ENCODE measurements at regions not wholly inside any gene's neighbourhood (a gene's known extent, or its start where the extent isn't known, plus 50 kb on each side); places are given as distances from the start of the nearest gene placed in this dataset.

DNA sequence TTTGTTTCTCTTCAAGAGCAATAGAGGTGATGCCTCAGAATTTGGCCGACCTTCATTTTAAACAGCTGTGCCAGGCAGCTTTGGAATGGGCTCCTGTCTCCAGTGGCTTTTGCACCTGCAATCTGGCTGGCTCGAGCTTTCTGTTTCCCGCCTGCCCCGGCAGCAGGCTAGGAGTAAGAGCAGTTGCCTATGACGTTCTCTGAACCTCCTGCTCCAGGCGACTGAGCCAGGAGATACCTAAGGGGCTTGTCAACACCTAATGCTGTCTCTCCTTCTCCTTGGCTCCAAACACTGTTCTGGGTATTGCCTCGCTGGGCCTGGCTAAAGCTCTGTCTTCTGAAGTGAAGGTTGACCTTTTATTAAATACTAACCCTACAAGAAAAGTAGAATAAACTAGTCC is 229.9 kb downstream of the LRRN1 start:
- DNase-seq (ENCODE audit: low read depth), result no peak

- no peak for DNase-seq (ENCODE audit: low read depth)
Observed at GRCh38 chr3:4030624-4031023, 231.4 kb downstream of the LRRN1 start.

DNA sequence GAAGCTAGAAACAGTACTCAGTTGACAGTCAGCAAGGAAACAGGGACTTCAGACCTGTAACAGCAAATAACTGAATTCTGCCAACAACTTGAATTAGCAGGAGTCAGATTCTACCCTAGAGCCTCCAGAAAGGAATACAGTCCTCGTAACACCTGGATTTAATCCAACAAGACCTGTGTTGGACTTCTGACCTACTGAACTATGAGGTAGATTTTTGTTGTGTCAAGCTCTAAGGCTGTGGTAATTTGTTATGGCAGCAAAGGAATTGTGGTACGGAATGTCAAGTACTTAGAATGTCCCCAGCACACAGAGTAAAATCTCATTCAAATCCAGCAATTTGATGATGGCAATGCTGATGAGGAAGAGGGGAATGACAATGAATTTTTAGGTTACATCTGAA is 234.1 kb downstream of the LRRN1 start:
- no peak for DNase-seq (ENCODE audit: low read depth)

DNA sequence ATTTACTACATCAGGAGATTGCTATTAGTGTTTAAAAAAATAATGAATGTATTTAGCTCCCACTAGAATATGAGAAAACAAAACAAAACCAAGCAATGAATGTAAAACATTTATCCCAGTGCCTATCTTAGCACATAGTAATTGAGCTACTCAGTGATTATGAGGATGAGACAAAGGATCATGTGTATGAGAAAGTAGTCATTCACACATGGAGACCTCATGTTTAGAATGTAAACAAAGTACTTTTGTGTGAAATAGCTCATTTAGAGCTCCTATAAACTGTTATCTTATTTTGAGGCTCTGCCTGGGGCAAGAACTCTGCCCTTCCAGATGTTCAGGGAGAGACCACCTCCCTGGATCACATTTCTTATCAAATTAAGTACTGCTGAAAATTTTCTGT is 236.8 kb downstream of the LRRN1 start:
- no peak for DNase-seq (ENCODE audit: low read depth)

DNA sequence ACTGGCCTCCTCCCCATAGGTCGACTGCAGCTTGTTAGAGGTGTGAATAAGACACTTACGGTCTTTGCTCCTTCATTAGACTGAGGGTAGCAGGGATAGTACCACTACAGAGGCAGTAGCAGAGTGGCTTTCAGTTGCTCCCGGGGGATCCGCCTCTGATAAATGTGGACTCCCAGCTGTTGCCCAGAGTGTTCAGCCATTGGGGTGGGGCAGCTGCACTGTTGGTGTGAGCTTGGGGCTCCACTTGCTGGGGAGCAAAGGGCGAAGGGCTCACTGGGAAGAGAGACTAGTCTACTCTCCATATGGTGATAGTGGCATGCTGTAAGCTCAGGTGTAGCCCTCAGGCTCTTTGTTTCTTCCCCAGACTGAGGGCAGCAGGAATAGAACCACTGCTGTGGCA is 239.1 kb downstream of the LRRN1 start:
- DNase-seq (ENCODE audit: low read depth), result no peak

DNA sequence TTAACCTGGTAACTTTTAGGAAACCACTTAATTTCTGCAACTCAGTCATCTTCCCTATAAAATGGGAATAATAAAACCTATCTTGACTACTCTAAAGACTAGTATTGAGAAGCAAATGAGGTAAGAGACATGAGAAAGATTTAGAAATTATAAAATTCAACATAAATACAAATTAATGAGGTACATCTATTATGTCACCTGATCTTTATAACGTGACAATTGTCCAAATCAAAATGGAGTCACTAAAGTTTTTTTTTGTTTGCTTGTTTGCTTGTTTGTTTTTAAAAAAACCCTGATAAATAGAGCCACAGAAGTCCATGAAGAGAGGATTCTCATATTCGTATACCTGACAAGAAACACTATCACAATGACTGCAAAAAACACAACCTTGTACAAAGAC is 242.8 kb downstream of the LRRN1 start:
- no peak for DNase-seq (ENCODE audit: low read depth)

GRCh38 chr3:4042869-4043268 is 243.6 kb downstream of the LRRN1 start:
- DNase-seq (ENCODE audit: low read depth), result no peak

DNA sequence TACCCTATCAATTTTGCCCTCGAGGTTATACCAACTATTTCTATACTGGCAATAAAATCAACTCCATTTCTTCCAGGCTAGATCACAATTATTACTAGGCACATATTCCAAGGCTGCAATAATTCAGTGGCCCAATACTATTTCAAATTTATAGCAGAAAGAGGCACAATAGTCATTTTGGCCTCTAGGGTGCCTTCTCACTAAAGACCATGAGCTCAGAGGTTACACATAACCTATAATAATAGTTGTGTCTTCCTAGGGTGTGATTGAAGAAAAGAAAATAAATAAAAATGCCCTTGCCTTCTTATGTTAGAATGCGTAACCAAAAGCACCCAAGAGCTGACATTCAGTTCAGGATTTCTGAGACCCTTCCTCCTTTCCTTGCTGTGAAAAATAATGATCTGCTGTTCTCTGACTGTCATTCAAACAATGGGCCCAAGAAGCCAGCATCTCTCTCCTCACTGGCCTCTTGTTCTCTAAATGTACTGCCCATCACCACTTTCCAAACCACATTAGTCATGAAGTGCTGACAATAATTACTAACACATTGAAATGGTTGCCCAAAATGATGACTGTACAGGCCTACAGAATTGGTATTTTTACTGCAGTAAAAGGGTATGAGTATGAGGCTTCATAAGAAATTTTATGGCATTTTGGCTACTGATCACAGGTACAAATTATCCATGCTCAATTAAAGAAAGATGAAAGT is 244.8 kb downstream of the LRRN1 start:
- DNase-seq (ENCODE audit: low read depth), result peak; percentile 35

- DNase-seq (ENCODE audit: low read depth), result peak; percentile 24
Observed at GRCh38 chr3:4044619-4045018, 245.4 kb downstream of the LRRN1 start.

DNA sequence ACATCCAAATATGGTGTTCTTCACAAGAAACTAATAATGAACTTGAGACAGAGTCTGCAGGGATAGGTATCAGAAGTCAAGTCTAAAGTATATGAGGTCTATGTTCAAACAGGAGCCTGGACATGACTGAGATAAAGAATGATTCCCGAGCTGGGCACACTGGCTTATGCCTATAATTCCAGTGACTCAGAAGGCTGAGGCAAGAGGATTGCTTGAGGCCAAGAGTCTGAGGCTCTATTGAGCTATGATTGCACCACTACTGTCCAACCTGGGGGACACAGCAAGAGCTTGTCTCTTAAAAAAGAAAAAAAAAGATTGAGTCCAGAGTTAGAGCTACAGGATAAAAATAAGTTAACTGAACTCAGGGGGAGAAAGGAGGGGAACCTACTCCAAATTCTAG is 246.5 kb downstream of the LRRN1 start:
- DNase-seq (ENCODE audit: low read depth), result no peak

- no peak for DNase-seq (ENCODE audit: low read depth)
Observed at GRCh38 chr3:4047366-4047765, 248.1 kb downstream of the LRRN1 start.

DNA sequence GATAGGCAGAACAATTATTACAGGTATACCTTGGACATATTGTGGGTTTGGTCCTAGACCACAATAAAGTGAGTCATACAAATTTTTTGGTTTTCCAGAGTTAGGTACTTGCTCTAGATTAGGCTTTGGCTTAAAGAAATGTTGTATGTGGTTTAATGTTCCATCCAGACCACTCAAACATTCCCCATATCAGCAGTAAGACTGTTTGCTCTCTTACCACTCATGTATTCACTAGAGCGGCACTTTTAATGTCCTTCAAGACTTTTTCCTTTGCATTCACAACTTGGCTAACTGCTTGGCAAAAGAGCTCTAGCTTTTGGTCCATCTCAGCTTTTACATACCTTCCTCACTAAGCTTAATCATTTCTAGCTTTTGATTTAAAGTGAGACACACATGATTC is 250.5 kb upstream of the SETMAR start:
- no peak for DNase-seq (ENCODE audit: low read depth)

GRCh38 chr3:4053975-4054374 is 249.2 kb upstream of the SETMAR start:
- DNase-seq (ENCODE audit: low read depth), result no peak

- DNase-seq (ENCODE audit: low read depth), result no peak
Observed at GRCh38 chr3:4060064-4060463, 243.1 kb upstream of the SETMAR start.

GRCh38 chr3:4060603-4061002 is 242.6 kb upstream of the SETMAR start:
- DNase-seq (ENCODE audit: low read depth), result no peak

- DNase-seq (ENCODE audit: low read depth), result no peak
Observed at GRCh38 chr3:4061195-4061594, 242.0 kb upstream of the SETMAR start.

DNA sequence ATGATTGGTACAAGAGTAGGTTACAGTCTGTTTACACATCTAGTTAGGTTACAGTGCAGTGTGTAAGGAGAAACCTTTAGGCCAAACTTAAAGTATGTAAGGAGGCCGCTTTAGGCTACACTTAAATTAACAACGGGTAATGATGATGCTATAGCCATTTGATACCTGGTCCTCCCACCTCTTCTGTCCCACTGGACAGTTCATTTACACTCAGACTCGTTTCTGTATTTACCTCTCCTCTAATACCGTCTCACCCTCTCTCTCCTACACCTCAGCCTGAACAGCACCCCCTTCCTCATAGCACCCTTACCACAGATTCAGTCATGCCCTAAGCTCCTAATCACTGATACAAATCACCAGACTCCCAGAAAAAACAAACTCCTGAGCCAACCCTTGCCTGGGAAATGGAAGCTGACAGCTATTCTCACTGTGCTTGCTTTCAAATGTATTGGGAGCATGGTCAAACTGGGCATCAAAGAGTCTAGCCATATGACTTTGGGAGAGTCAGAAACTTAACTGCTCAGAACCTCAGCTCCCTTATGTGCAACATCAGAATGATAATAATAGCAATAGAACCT is 241.3 kb upstream of the SETMAR start:
- DNase-seq (ENCODE audit: low read depth), result no peak

GRCh38 chr3:4062621-4063020 is 240.5 kb upstream of the SETMAR start:
- DNase-seq (ENCODE audit: low read depth), result no peak

- DNase-seq (ENCODE audit: low read depth), result no peak
Observed at GRCh38 chr3:4063916-4064574, 239.1 kb upstream of the SETMAR start.

DNA sequence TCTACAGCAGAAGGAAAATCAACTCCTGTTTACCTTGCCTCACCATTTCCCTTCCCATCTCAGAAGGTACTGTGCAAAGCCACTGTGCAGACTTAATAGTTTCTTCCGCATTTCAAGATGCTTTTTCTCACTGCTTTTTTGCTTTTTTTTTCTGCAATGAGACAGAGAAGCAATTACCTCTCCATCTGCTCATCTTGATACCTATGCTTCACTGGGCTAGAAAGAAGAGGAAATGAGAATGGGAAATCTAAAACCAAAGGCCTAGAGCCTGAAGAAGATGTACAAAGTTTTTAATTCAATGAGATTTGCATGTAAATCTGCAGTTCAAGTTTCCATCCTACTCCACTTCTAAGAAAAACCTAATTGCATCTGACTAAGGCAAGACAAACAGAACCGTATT is 238.1 kb upstream of the SETMAR start:
- no peak for DNase-seq (ENCODE audit: low read depth)

GRCh38 chr3:4065554-4065953 is 237.6 kb upstream of the SETMAR start:
- no peak for DNase-seq (ENCODE audit: low read depth)

DNA sequence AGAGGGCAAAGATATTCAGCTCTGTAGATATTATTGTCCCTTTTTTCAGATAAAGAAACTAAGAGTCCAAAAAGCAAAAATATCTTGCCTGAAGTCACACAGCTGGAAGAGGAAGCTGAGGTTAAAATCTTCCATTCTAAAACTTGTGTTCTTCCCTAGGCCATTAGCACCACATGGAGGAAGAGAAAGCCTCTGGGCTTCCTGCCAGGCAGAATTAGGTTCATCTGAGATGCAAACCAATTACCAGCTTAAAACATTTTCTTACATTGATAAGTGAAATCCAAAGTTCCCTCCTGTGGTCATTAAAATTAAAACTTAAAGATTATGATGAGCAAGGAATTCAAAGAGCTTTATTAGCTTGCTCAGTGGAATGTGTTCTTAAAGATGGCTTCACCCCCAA is 235.3 kb upstream of the SETMAR start:
- DNase-seq (ENCODE audit: low read depth), result no peak

GRCh38 chr3:4069796-4070195 is 233.4 kb upstream of the SETMAR start:
- no peak for DNase-seq (ENCODE audit: low read depth)

All from fibroblast of the conjunctiva (primary cell).